ENCODE measurements at regions not wholly inside any gene's neighbourhood (a gene's known extent, or its start where the extent isn't known, plus 50 kb on each side); places are given as distances from the start of the nearest gene placed in this dataset.

DNA sequence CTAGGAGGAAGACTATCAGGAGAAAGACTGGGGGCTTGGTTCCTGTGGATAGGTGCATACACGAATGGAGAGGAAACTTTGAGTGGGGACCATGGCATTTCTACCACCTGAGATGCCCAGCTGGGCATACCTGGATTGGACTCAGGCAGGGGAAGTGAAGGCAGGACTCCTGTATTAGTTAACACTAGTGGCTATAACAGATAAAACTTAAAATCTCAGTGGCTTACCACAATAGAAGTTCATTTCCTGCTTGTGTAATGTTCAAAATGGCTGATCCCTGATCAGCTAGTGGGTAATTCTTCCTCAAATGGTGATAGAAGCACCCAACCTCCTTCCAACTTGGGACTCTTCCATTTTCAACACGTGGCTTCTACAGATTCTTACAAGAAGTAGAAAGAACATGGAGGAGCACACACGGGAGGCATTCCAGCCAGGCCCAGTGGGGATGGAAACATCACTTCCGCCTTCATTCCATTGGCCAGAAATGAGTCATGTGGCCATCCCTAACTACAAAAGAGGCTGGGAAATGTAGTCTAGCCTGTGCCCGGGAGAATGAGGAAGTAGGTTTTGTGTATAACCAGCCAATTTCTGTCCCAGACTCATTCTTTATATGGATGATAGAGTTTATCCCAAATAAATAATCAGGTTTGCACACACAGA, 112.1 kb downstream of the UTP18 start (continued):
- TF ChIP-seq, protein P1, sequence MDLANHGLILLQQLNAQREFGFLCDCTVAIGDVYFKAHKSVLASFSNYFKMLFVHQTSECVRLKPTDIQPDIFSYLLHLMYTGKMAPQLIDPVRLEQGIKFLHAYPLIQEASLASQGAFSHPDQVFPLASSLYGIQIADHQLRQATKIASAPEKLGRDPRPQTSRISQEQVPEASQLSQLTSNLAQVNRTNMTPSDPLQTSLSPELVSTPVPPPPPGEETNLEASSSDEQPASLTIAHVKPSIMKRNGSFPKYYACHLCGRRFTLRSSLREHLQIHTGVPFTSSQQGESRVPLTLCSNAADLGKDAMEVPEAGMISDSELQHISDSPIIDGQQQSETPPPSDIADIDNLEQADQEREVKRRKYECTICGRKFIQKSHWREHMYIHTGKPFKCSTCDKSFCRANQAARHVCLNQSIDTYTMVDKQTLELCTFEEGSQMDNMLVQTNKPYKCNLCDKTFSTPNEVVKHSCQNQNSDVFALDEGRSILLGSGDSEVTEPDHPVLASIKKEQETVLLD (IDR thresholded peaks at IDR 0.05) = no peak
- TF ChIP-seq KLF13 (tag; IDR thresholded peaks at IDR 0.05; ENCODE audit: borderline replicate concordance, low read depth) (no peak), ASH1L (IDR thresholded peaks at IDR 0.05; ENCODE audit: borderline replicate concordance, low read depth, partially characterized antibody) (no peak), ZNF507 (tag; conservative IDR thresholded peaks at IDR 0.05) (no peak), ZNF707 (CRISPR knock-in tag; conservative IDR thresholded peaks at IDR 0.05) (no peak), CAMTA2 (CRISPR knock-in tag; conservative IDR thresholded peaks at IDR 0.05) (no peak), ZBTB8A (IDR thresholded peaks at IDR 0.05; ENCODE audit: partially characterized antibody) (no peak), HCFC1 (IDR thresholded peaks at IDR 0.05; ENCODE audit: low read depth, low read length) (peak; percentile 89), GABPA (tag; conservative IDR thresholded peaks at IDR 0.05; ENCODE audit: low read depth) (peak; percentile 90), CC2D1A (IDR thresholded peaks at IDR 0.05) (no peak), C11orf30 (IDR thresholded peaks at IDR 0.05; ENCODE audit: low read depth) (no peak), RBM17 (IDR thresholded peaks at IDR 0.05; ENCODE audit: borderline replicate concordance, low read depth, low read length) (no peak), SMARCC2 (IDR thresholded peaks at IDR 0.05; ENCODE audit: low read depth) (no peak), POLR2H (tag; IDR thresholded peaks at IDR 0.05; ENCODE audit: low read depth) (peak; percentile 51; the same call in 1 of the 2 replicates), BMI1 (IDR thresholded peaks at IDR 0.05; ENCODE audit: low read length) (no peak), PHF20 (IDR thresholded peaks at IDR 0.05; ENCODE audit: partially characterized antibody) (peak; percentile 63), ZNF778 (CRISPR knock-in tag; IDR thresholded peaks at IDR 0.05) (no peak), LARP7 (IDR thresholded peaks at IDR 0.05) (no peak), ILF3 (IDR thresholded peaks at IDR 0.05; ENCODE audit: borderline replicate concordance) (no peak)
- TF ChIP-seq, protein P2, sequence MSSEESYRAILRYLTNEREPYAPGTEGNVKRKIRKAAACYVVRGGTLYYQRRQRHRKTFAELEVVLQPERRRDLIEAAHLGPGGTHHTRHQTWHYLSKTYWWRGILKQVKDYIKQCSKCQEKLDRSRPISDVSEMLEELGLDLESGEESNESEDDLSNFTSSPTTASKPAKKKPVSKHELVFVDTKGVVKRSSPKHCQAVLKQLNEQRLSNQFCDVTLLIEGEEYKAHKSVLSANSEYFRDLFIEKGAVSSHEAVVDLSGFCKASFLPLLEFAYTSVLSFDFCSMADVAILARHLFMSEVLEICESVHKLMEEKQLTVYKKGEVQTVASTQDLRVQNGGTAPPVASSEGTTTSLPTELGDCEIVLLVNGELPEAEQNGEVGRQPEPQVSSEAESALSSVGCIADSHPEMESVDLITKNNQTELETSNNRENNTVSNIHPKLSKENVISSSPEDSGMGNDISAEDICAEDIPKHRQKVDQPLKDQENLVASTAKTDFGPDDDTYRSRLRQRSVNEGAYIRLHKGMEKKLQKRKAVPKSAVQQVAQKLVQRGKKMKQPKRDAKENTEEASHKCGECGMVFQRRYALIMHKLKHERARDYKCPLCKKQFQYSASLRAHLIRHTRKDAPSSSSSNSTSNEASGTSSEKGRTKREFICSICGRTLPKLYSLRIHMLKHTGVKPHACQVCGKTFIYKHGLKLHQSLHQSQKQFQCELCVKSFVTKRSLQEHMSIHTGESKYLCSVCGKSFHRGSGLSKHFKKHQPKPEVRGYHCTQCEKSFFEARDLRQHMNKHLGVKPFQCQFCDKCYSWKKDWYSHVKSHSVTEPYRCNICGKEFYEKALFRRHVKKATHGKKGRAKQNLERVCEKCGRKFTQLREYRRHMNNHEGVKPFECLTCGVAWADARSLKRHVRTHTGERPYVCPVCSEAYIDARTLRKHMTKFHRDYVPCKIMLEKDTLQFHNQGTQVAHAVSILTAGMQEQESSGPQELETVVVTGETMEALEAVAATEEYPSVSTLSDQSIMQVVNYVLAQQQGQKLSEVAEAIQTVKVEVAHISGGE (CRISPR knock-in tag; IDR thresholded peaks at IDR 0.05) = peak in 2 of 3 experiments; percentile 42 to 90; a peak in 3 of 6 replicates
- TF ChIP-seq, protein P3, sequence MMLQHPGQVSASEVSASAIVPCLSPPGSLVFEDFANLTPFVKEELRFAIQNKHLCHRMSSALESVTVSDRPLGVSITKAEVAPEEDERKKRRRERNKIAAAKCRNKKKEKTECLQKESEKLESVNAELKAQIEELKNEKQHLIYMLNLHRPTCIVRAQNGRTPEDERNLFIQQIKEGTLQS (IDR thresholded peaks at IDR 0.05) = peak; percentile 31; the same call in 1 of the 2 replicates
- TF ChIP-seq, protein P3 (CRISPR knock-in tag; conservative IDR thresholded peaks at IDR 0.05) = no peak
- TF ChIP-seq, protein P4, sequence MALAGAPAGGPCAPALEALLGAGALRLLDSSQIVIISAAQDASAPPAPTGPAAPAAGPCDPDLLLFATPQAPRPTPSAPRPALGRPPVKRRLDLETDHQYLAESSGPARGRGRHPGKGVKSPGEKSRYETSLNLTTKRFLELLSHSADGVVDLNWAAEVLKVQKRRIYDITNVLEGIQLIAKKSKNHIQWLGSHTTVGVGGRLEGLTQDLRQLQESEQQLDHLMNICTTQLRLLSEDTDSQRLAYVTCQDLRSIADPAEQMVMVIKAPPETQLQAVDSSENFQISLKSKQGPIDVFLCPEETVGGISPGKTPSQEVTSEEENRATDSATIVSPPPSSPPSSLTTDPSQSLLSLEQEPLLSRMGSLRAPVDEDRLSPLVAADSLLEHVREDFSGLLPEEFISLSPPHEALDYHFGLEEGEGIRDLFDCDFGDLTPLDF (CRISPR knock-in tag; IDR thresholded peaks at IDR 0.05) = no peak
